ENCODE measurements at regions not wholly inside any gene's neighbourhood (a gene's known extent, or its start where the extent isn't known, plus 50 kb on each side); places are given as distances from the start of the nearest gene placed in this dataset.

DNA sequence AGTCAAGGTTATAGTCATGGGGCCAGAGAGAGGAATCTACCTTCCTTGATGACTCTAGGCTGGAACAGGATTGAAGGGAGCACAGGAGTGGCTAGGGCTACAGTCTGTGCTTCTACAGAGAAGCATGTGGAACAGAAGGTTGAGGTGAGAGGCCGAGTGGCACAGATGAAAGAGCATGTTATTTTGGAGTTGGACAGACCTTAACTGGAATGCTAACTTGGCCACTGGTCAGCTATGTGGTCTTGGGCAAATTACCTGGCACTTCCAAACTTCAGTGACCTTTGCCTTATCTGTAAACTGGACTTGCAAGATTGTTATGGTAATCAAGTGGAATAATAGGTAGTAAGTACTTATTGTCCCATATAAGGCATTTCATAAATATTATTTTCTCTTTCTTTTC, 252.7 kb downstream of the KCNRG start:
- no peaks in the 10 kb centered on the region for H3K4me1 ChIP-seq (ENCODE audit: control insufficient read depth, low read depth, low read length)
- no peak overlapping the region for H3K27ac ChIP-seq (ENCODE audit: low read depth, low read length)
- DNase-seq: no peak
- H3K79me1 ChIP-seq (ENCODE audit: low read length): no peaks in the 10 kb centered on the region
- no CpG with 5 or more reads among the region's 1 CpG for WGBS (ENCODE audit: extremely low coverage, insufficient coverage, low lambda C conversion rate)
- H3K27me3 ChIP-seq (ENCODE audit: insufficient read depth, low read length, poor library complexity): no peaks in the 10 kb centered on the region
- no peaks in the 10 kb centered on the region for H3K79me2 ChIP-seq (ENCODE audit: control insufficient read depth, insufficient read depth, low read length)
- H3K9ac ChIP-seq (ENCODE audit: low read length): no peak overlapping the region
- no peak overlapping the region for H2BK15ac ChIP-seq (replicated peaks; ENCODE audit: low read depth)
- no peak overlapping the region for H3K56ac ChIP-seq (ENCODE audit: low read length)
- no peak overlapping the region for H3K23ac ChIP-seq (ENCODE audit: low read length)
- H4K8ac ChIP-seq (ENCODE audit: low read depth, low read length): no peak overlapping the region
- no peak overlapping the region for H3K4me3 ChIP-seq (ENCODE audit: low read length)
- H2BK120ac ChIP-seq (ENCODE audit: low read depth, low read length): no peak overlapping the region
- H4K5ac ChIP-seq (ENCODE audit: low read length): no peak overlapping the region
- H3K4me2 ChIP-seq (ENCODE audit: low read length): no peak overlapping the region
- no peak overlapping the region for H3K18ac ChIP-seq (ENCODE audit: low read length)
- H3K36me3 ChIP-seq (ENCODE audit: control insufficient read depth, insufficient read depth, low read length): no peaks in the 10 kb centered on the region
- no peak overlapping the region for H3K4ac ChIP-seq (ENCODE audit: low read depth, low read length)
- no peak overlapping the region for H2BK5ac ChIP-seq (ENCODE audit: low read length)
- H2AK5ac ChIP-seq (ENCODE audit: low read length): no peak overlapping the region

DNA sequence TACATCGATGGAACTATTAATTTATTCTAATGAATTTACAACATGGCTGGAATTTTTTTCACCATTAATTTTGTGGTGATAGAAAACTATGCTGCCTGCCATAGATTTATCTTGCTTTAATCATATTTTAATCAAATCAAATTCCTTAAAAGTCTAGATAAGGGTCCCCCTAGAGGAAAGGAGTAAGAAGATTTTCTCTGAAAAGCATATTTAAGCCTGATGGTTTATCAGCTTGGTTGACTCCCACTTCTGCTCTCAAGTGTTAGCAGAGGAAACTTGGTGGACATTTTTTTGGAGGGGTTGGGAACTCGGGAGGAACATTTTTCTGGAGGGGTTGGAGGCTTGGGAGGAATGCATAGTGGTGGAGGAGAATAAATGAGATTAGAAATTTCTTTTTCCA, 253.3 kb downstream of the KCNRG start:
- H3K23ac ChIP-seq (ENCODE audit: low read length): no peak overlapping the region
- no peak overlapping the region for H3K56ac ChIP-seq (ENCODE audit: low read length)
- H3K9ac ChIP-seq (ENCODE audit: low read length): no peak overlapping the region
- no peak overlapping the region for H3K4me2 ChIP-seq (ENCODE audit: low read length)
- H3K27me3 ChIP-seq (ENCODE audit: insufficient read depth, low read length, poor library complexity): no peaks in the 10 kb centered on the region
- H2AK5ac ChIP-seq (ENCODE audit: low read length): no peak overlapping the region
- DNase-seq: no peak
- H3K27ac ChIP-seq (ENCODE audit: low read depth, low read length): no peak overlapping the region
- H2BK15ac ChIP-seq (replicated peaks; ENCODE audit: low read depth): no peak overlapping the region
- H4K8ac ChIP-seq (ENCODE audit: low read depth, low read length): no peak overlapping the region
- H3K4me1 ChIP-seq (ENCODE audit: control insufficient read depth, low read depth, low read length): no peaks in the 10 kb centered on the region
- H2BK5ac ChIP-seq (ENCODE audit: low read length): no peak overlapping the region
- no peak overlapping the region for H2BK120ac ChIP-seq (ENCODE audit: low read depth, low read length)
- H3K4ac ChIP-seq (ENCODE audit: low read depth, low read length): no peak overlapping the region
- no peak overlapping the region for H4K5ac ChIP-seq (ENCODE audit: low read length)
- no peak overlapping the region for H3K18ac ChIP-seq (ENCODE audit: low read length)
- no CpG with 5 or more reads among the region's 2 CpGs for WGBS (ENCODE audit: extremely low coverage, insufficient coverage, low lambda C conversion rate)
- no peaks in the 10 kb centered on the region for H3K79me2 ChIP-seq (ENCODE audit: control insufficient read depth, insufficient read depth, low read length)
- H3K4me3 ChIP-seq (ENCODE audit: low read length): no peak overlapping the region
- H3K79me1 ChIP-seq (ENCODE audit: low read length): no peaks in the 10 kb centered on the region
- H3K36me3 ChIP-seq (ENCODE audit: control insufficient read depth, insufficient read depth, low read length): no peaks in the 10 kb centered on the region

DNA sequence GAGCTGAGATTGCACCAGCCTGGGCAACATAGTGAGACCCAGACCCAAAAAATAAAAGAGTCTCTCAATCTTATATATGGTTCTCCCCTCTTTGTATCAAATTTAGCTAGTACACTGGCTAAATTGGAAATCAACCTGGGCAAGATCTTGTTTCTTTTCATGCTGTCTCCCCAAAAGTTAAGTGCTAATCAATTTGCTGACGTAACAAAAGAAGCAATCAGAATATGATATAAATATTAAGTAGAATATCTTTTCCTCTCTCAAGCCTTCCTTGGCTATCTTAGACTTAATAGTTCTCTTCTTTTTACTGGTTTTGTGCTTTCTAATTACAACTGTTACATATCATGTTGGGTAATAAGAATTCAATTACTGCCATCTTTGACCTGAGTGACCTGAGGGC, 258.9 kb downstream of the KCNRG start:
- H3K36me3 ChIP-seq (ENCODE audit: control insufficient read depth, insufficient read depth, low read length): no peaks in the 10 kb centered on the region
- H4K8ac ChIP-seq (ENCODE audit: low read depth, low read length): no peak overlapping the region
- H2BK5ac ChIP-seq (ENCODE audit: low read length): no peak overlapping the region
- no peak overlapping the region for H3K18ac ChIP-seq (ENCODE audit: low read length)
- H2AK5ac ChIP-seq (ENCODE audit: low read length): no peak overlapping the region
- H2BK120ac ChIP-seq (ENCODE audit: low read depth, low read length): no peak overlapping the region
- no peak overlapping the region for H3K56ac ChIP-seq (ENCODE audit: low read length)
- no peak overlapping the region for H4K5ac ChIP-seq (ENCODE audit: low read length)
- no peaks in the 10 kb centered on the region for H3K27me3 ChIP-seq (ENCODE audit: insufficient read depth, low read length, poor library complexity)
- H2BK15ac ChIP-seq (replicated peaks; ENCODE audit: low read depth): no peak overlapping the region
- no peaks in the 10 kb centered on the region for H3K79me2 ChIP-seq (ENCODE audit: control insufficient read depth, insufficient read depth, low read length)
- H3K9ac ChIP-seq (ENCODE audit: low read length): no peak overlapping the region
- no peaks in the 10 kb centered on the region for H3K79me1 ChIP-seq (ENCODE audit: low read length)
- no peak overlapping the region for H3K23ac ChIP-seq (ENCODE audit: low read length)
- H3K4me1 ChIP-seq (ENCODE audit: control insufficient read depth, low read depth, low read length): no peaks in the 10 kb centered on the region
- WGBS (ENCODE audit: extremely low coverage, insufficient coverage, low lambda C conversion rate): no CpG with 5 or more reads among the region's 1 CpG
- DNase-seq: no peak
- H3K4me2 ChIP-seq (ENCODE audit: low read length): no peak overlapping the region
- no peak overlapping the region for H3K4me3 ChIP-seq (ENCODE audit: low read length)
- no peak overlapping the region for H3K4ac ChIP-seq (ENCODE audit: low read depth, low read length)
- H3K27ac ChIP-seq (ENCODE audit: low read depth, low read length): no peak overlapping the region

DNA sequence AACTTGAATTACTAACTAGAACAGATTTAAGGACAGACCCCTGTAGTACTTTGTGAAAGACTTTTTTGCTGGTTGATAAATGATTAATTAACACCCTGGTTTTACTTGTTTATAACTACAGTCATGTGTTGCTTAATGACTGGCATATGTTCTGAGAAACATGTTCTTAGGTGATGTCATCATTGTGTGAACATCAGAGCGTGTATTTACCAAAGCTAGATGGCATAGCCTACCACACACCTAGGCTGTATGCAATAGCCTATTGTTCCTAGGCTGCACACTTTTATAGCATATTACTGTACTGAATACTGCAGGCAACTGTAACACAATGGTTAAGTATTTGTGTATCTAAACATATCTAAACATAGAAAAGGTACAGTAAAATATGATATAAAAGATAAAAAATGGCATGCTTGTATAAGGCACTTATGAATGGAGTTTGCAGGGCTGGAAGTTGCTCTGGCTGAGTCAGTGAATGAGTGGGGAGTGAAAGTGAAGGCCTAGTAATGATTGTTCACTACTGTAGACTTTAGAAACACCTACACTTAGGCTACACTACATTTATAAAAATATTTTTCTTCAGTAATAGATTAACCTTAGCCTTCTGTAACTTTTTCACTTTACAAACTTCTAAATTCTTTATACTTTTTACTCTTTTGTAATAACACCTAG, 260.3 kb downstream of the KCNRG start:
- Histone ChIP-seq H4K5ac (ENCODE audit: low read length) (no peak overlapping the region), H3K4ac (ENCODE audit: low read depth, low read length) (no peak overlapping the region), H3K4me1 (ENCODE audit: control insufficient read depth, low read depth, low read length) (no peaks in the 10 kb centered on the region), H3K23ac (ENCODE audit: low read length) (no peak overlapping the region), H4K8ac (ENCODE audit: low read depth, low read length) (no peak overlapping the region), H3K56ac (ENCODE audit: low read length) (no peak overlapping the region), H3K27me3 (ENCODE audit: insufficient read depth, low read length, poor library complexity) (no peaks in the 10 kb centered on the region), H3K4me2 (ENCODE audit: low read length) (no peak overlapping the region), H3K27ac (ENCODE audit: low read depth, low read length) (no peak overlapping the region), H3K9ac (ENCODE audit: low read length) (no peak overlapping the region), H3K4me3 (ENCODE audit: low read length) (no peak overlapping the region), H3K79me1 (ENCODE audit: low read length) (no peaks in the 10 kb centered on the region), H3K79me2 (ENCODE audit: control insufficient read depth, insufficient read depth, low read length) (no peaks in the 10 kb centered on the region), H2BK120ac (ENCODE audit: low read depth, low read length) (no peak overlapping the region), H2BK15ac (replicated peaks; ENCODE audit: low read depth) (no peak overlapping the region), H3K18ac (ENCODE audit: low read length) (no peak overlapping the region), H3K36me3 (ENCODE audit: control insufficient read depth, insufficient read depth, low read length) (no peaks in the 10 kb centered on the region), H2AK5ac (ENCODE audit: low read length) (no peak overlapping the region), H2BK5ac (ENCODE audit: low read length) (no peak overlapping the region)
- WGBS (ENCODE audit: extremely low coverage, insufficient coverage, low lambda C conversion rate): no CpG with 5 or more reads among the region's 1 CpG
- DNase-seq: no peak

DNA sequence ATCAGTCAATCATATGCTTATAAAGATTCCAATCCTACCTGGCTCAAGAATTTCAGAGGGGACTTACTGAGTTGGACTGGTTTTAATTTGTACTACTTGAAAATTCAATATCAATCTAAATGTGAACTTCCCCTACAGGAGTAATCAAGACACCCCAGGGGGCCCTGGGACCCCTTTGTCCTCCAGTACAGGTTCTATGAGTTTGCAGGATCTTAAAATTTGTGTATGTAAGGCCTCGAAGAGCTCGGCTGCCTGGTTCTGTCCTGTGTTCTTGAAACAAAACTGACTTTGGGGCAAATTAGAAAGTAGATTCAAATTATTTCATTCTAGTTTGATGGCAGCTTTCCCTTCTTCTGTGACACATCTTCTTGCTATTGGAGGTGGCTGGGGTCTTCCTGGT, 261.3 kb downstream of the KCNRG start:
- no peaks in the 10 kb centered on the region for H3K4me1 ChIP-seq (ENCODE audit: control insufficient read depth, low read depth, low read length)
- H3K4ac ChIP-seq (ENCODE audit: low read depth, low read length): no peak overlapping the region
- no peak overlapping the region for H2BK15ac ChIP-seq (replicated peaks; ENCODE audit: low read depth)
- no peak overlapping the region for H2AK5ac ChIP-seq (ENCODE audit: low read length)
- DNase-seq: no peak
- no peaks in the 10 kb centered on the region for H3K27me3 ChIP-seq (ENCODE audit: insufficient read depth, low read length, poor library complexity)
- H4K5ac ChIP-seq (ENCODE audit: low read length): no peak overlapping the region
- H3K36me3 ChIP-seq (ENCODE audit: control insufficient read depth, insufficient read depth, low read length): no peaks in the 10 kb centered on the region
- H3K56ac ChIP-seq (ENCODE audit: low read length): no peak overlapping the region
- no peak overlapping the region for H3K27ac ChIP-seq (ENCODE audit: low read depth, low read length)
- no peaks in the 10 kb centered on the region for H3K79me2 ChIP-seq (ENCODE audit: control insufficient read depth, insufficient read depth, low read length)
- H2BK5ac ChIP-seq (ENCODE audit: low read length): no peak overlapping the region
- H3K4me2 ChIP-seq (ENCODE audit: low read length): no peak overlapping the region
- no peaks in the 10 kb centered on the region for H3K79me1 ChIP-seq (ENCODE audit: low read length)
- H3K4me3 ChIP-seq (ENCODE audit: low read length): no peak overlapping the region
- WGBS (ENCODE audit: extremely low coverage, insufficient coverage, low lambda C conversion rate): no CpG with 5 or more reads among the region's 2 CpGs
- H2BK120ac ChIP-seq (ENCODE audit: low read depth, low read length): no peak overlapping the region
- no peak overlapping the region for H3K23ac ChIP-seq (ENCODE audit: low read length)
- no peak overlapping the region for H3K9ac ChIP-seq (ENCODE audit: low read length)
- H4K8ac ChIP-seq (ENCODE audit: low read depth, low read length): no peak overlapping the region
- no peak overlapping the region for H3K18ac ChIP-seq (ENCODE audit: low read length)

DNA sequence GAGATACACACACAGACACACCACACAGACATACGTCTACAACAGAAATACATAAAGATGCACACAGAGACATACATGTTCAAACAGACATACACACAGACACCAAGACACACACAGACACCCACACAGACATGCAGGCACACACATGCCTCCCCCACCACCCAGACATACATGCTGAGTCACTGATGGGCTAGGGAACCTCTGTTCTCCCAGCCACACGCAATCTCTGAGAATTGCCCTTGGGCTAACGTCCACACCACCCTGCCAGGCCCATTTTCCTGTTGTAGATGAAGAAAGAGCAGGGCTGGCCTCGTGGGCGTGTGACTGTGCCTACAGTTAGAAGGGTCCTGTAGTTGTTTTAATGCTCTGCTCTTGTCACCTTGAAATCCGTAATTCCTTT, 261.9 kb downstream of the KCNRG start:
- Histone ChIP-seq H3K4me2 (ENCODE audit: low read length) (no peak overlapping the region), H3K18ac (ENCODE audit: low read length) (no peak overlapping the region), H3K79me2 (ENCODE audit: control insufficient read depth, insufficient read depth, low read length) (no peaks in the 10 kb centered on the region), H4K5ac (ENCODE audit: low read length) (no peak overlapping the region), H3K23ac (ENCODE audit: low read length) (no peak overlapping the region), H3K9ac (ENCODE audit: low read length) (no peak overlapping the region), H2AK5ac (ENCODE audit: low read length) (no peak overlapping the region), H3K4me3 (ENCODE audit: low read length) (no peak overlapping the region), H3K56ac (ENCODE audit: low read length) (no peak overlapping the region), H3K27ac (ENCODE audit: low read depth, low read length) (no peak overlapping the region), H3K4ac (ENCODE audit: low read depth, low read length) (no peak overlapping the region), H2BK15ac (replicated peaks; ENCODE audit: low read depth) (no peak overlapping the region), H3K36me3 (ENCODE audit: control insufficient read depth, insufficient read depth, low read length) (no peaks in the 10 kb centered on the region), H4K8ac (ENCODE audit: low read depth, low read length) (no peak overlapping the region), H3K27me3 (ENCODE audit: insufficient read depth, low read length, poor library complexity) (no peaks in the 10 kb centered on the region), H2BK120ac (ENCODE audit: low read depth, low read length) (no peak overlapping the region), H3K79me1 (ENCODE audit: low read length) (no peaks in the 10 kb centered on the region), H2BK5ac (ENCODE audit: low read length) (no peak overlapping the region), H3K4me1 (ENCODE audit: control insufficient read depth, low read depth, low read length) (no peaks in the 10 kb centered on the region)
- WGBS (ENCODE audit: extremely low coverage, insufficient coverage, low lambda C conversion rate): no CpG with 5 or more reads among the region's 6 CpGs
- DNase-seq: no peak
